Mammary epithelial cell (primary cell): ENCODE measurements at regions not wholly inside any gene's neighbourhood (a gene's known extent, or its start where the extent isn't known, plus 50 kb on each side); places are given as distances from the start of the nearest gene placed in this dataset.

Experiments
- EZH2 ChIP-seq: IDR thresholded peaks from 2 replicates; pipeline ENCODE4 v1.6.1; 2012; ENCODE audit warnings: low read length, inconsistent platforms, borderline replicate concordance
- TF ChIP-seq, protein P1 (sequence below), 2 donors: IDR thresholded peaks in 1 of 2; conservative IDR thresholded peaks in 1 of 2; 2 replicates each; pipeline ENCODE4 v1.5.1; 2011 to 2012; ENCODE audit warnings: inconsistent platforms in 2 of 2, low read length in 2 of 2, mild to moderate bottlenecking in 2 of 2, control low read depth in 1 of 2, low read depth in 1 of 2; ENCODE audit not compliant: insufficient read depth in 1 of 2; ENCODE audit errors: extremely low read depth in 1 of 2

DNA sequence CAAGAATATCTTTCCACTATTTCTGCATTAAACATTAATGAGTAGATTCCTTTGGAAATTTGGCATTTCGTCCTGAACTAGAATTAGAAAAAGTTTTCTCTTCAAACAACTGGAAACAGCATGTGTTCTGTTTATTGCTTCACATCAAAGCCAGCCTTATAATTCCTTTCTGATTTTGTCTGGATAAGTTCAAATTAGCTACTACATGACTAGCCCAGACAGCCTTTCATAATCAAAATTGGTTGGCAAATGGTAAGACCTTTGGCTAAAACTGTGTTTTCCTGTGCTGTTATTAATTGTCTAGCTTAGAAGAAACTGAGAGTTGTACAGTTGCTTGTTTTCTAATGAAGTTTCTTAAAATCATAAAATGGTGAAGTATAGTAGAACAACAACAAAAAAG is 52.7 kb upstream of the P3H2 start:
- TF ChIP-seq EZH2: no peak
- TF ChIP-seq, protein P1, sequence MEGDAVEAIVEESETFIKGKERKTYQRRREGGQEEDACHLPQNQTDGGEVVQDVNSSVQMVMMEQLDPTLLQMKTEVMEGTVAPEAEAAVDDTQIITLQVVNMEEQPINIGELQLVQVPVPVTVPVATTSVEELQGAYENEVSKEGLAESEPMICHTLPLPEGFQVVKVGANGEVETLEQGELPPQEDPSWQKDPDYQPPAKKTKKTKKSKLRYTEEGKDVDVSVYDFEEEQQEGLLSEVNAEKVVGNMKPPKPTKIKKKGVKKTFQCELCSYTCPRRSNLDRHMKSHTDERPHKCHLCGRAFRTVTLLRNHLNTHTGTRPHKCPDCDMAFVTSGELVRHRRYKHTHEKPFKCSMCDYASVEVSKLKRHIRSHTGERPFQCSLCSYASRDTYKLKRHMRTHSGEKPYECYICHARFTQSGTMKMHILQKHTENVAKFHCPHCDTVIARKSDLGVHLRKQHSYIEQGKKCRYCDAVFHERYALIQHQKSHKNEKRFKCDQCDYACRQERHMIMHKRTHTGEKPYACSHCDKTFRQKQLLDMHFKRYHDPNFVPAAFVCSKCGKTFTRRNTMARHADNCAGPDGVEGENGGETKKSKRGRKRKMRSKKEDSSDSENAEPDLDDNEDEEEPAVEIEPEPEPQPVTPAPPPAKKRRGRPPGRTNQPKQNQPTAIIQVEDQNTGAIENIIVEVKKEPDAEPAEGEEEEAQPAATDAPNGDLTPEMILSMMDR (conservative IDR thresholded peaks at IDR 0.05 in 1 of 2, IDR thresholded peaks at IDR 0.05 in 1 of 2; ENCODE audit: extremely low read depth in 1 of 2, insufficient read depth in 1 of 2, low read depth in 1 of 2, low read length in 2 of 2): no peak
